ENCODE measurements at regions not wholly inside any gene's neighbourhood (a gene's known extent, or its start where the extent isn't known, plus 50 kb on each side); places are given as distances from the start of the nearest gene placed in this dataset.

- H3K27ac ChIP-seq, result no peak overlapping the region
- no peak for TF ChIP-seq CTCF (conservative IDR thresholded peaks at IDR 0.05)
- TF ChIP-seq ZFX (IDR thresholded peaks at IDR 0.05), result no peak
Measured at GRCh38 chr6:134642819-134643218, 307.1 kb downstream of the ALDH8A1 start.

- TF ChIP-seq CTCF (conservative IDR thresholded peaks at IDR 0.05), result no peak
- TF ChIP-seq ZFX (IDR thresholded peaks at IDR 0.05), result no peak
- no peak overlapping the region for H3K27ac ChIP-seq
Measured at GRCh38 chr6:134642279-134642678, 307.6 kb downstream of the ALDH8A1 start.

- peak; percentile 89 for TF ChIP-seq CTCF (conservative IDR thresholded peaks at IDR 0.05)
- no peak for TF ChIP-seq ZFX (IDR thresholded peaks at IDR 0.05)
- H3K27ac ChIP-seq, result no peak overlapping the region
Measured at GRCh38 chr6:134640975-134641429, 308.9 kb downstream of the ALDH8A1 start.

- TF ChIP-seq ZFX (IDR thresholded peaks at IDR 0.05), result no peak
- TF ChIP-seq CTCF (conservative IDR thresholded peaks at IDR 0.05), result no peak
- no peak overlapping the region for H3K27ac ChIP-seq
Measured at GRCh38 chr6:134640229-134640628, 309.7 kb downstream of the ALDH8A1 start.

GRCh38 chr6:134637847-134638437, 312.0 kb downstream of the ALDH8A1 start:
- TF ChIP-seq ZFX (IDR thresholded peaks at IDR 0.05), result no peak
- TF ChIP-seq CTCF (conservative IDR thresholded peaks at IDR 0.05), result no peak
- H3K27ac ChIP-seq, result no peak overlapping the region

GRCh38 chr6:134637282-134637681, 312.6 kb downstream of the ALDH8A1 start:
- no peak overlapping the region for H3K27ac ChIP-seq
- TF ChIP-seq CTCF (conservative IDR thresholded peaks at IDR 0.05) (no peak), ZFX (IDR thresholded peaks at IDR 0.05) (no peak)

- no peak overlapping the region for H3K27ac ChIP-seq
Measured at GRCh38 chr6:134636186-134636799, 313.6 kb downstream of the ALDH8A1 start.

More at GRCh38 chr6:134636186-134636799, 313.6 kb downstream of the ALDH8A1 start:
- no peak for TF ChIP-seq ZFX (IDR thresholded peaks at IDR 0.05)
- TF ChIP-seq CTCF (conservative IDR thresholded peaks at IDR 0.05), result no peak
